Fibroblast of lung (primary cell): ENCODE measurements at regions not wholly inside any gene's neighbourhood (a gene's known extent, or its start where the extent isn't known, plus 50 kb on each side); places are given as distances from the start of the nearest gene placed in this dataset.

Experiments used
- DNase-seq, 2 donors: peaks; one replicate each; pipeline versions ENCODE4 v3.0.0 to v3.0.0-alpha.2; 2010; ENCODE audit warnings: low read depth in 2 of 2
- H2AFZ ChIP-seq: 2 replicates; pipeline ENCODE4 v1.5.1; 2012; ENCODE audit warnings: low read length, control low read depth, inconsistent platforms
- H3K27ac ChIP-seq: 2 replicates; pipeline ENCODE4 v1.5.1; 2011; ENCODE audit warnings: low read length, control low read depth; ENCODE audit not compliant: insufficient read depth
- H3K27me3 ChIP-seq: 2 replicates; pipeline ENCODE4 v1.5.1; 2011; ENCODE audit warnings: mild to moderate bottlenecking, low read length; ENCODE audit not compliant: control insufficient read depth, insufficient read depth
- H3K36me3 ChIP-seq: 2 replicates; pipeline ENCODE4 v1.5.1; 2011; ENCODE audit warnings: low read length; ENCODE audit not compliant: control insufficient read depth, insufficient read depth
- H3K4me1 ChIP-seq: 2 replicates; pipeline ENCODE4 v1.5.1; 2011; ENCODE audit warnings: low read length; ENCODE audit not compliant: control insufficient read depth, insufficient read depth; ENCODE audit errors: extremely low read depth
- H3K4me2 ChIP-seq: 2 replicates; pipeline ENCODE4 v1.5.1; 2011; ENCODE audit warnings: low read length, control low read depth; ENCODE audit not compliant: insufficient read depth; ENCODE audit errors: extremely low read depth
- H3K4me3 ChIP-seq, 4 experiments: fragments of 200-600 bp in 1 of 4; sonication (generic) in 1 of 4; replicated peaks in 1 of 4; 2 replicates each; pipeline ENCODE4 v1.5.1; 2011 to 2016; ENCODE audit warnings: low read length in 4 of 4, low read depth in 3 of 4, mild to moderate bottlenecking in 3 of 4, control low read depth in 2 of 4, inconsistent platforms in 1 of 4, mixed read lengths in 1 of 4; ENCODE audit not compliant: insufficient read depth in 1 of 4; ENCODE audit errors: control extremely low read depth in 1 of 4
- H3K79me2 ChIP-seq: 2 replicates; pipeline ENCODE4 v1.5.1; 2012; ENCODE audit warnings: mild to moderate bottlenecking, low read length, inconsistent platforms; ENCODE audit not compliant: control insufficient read depth, insufficient read depth
- H3K9ac ChIP-seq: 2 replicates; pipeline ENCODE4 v1.5.1; 2011; ENCODE audit warnings: mild to moderate bottlenecking, low read length, control low read depth; ENCODE audit not compliant: insufficient read depth
- H3K9me3 ChIP-seq: 2 replicates; pipeline ENCODE4 v1.5.1; 2012; ENCODE audit warnings: low read depth, low read length; ENCODE audit not compliant: control insufficient read depth, insufficient read depth
- H4K20me1 ChIP-seq: 2 replicates; pipeline ENCODE4 v1.5.1; 2011; ENCODE audit warnings: low read length; ENCODE audit not compliant: control insufficient read depth, insufficient read depth; ENCODE audit errors: extremely low read depth
- EZH2 ChIP-seq: IDR thresholded peaks from 2 replicates; pipeline ENCODE4 v1.5.1; 2012; ENCODE audit warnings: low read length, control low read depth, mild to moderate bottlenecking; ENCODE audit errors: missing control alignments
- TF ChIP-seq, protein P1 (sequence below), 2 donors: IDR thresholded peaks in 1 of 2; conservative IDR thresholded peaks in 1 of 2; 1 replicate in 1 of 2; 2 replicates in 1 of 2; pipeline ENCODE4 v1.5.1; 2011 to 2012; ENCODE audit warnings: low read length in 2 of 2, control low read depth in 1 of 2, inconsistent platforms in 1 of 2, low read depth in 1 of 2, mild to moderate bottlenecking in 1 of 2

DNA sequence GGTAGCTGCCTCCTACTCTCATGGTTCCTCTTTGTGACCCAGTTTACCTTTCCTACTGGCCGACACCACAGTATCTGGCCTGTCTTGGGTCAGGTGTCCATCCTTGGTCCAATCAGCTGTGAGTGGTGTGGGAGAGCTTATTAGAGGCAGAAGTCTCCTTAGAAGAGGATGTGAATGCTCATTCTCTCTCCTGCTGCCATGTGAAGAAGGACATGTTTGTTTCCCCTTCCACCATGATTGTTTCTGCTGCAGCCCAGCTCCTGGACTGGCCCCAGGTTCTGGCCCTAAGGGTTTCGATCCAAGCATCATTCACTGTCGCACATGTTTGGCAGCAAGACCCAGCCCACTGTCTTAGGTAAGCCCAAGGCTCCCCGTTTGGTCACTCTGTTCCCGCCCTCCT lies 55.3 kb upstream of the TGIF1 start:
- no peaks in the 10 kb centered on the region for H3K36me3 ChIP-seq
- TF ChIP-seq, protein P1, sequence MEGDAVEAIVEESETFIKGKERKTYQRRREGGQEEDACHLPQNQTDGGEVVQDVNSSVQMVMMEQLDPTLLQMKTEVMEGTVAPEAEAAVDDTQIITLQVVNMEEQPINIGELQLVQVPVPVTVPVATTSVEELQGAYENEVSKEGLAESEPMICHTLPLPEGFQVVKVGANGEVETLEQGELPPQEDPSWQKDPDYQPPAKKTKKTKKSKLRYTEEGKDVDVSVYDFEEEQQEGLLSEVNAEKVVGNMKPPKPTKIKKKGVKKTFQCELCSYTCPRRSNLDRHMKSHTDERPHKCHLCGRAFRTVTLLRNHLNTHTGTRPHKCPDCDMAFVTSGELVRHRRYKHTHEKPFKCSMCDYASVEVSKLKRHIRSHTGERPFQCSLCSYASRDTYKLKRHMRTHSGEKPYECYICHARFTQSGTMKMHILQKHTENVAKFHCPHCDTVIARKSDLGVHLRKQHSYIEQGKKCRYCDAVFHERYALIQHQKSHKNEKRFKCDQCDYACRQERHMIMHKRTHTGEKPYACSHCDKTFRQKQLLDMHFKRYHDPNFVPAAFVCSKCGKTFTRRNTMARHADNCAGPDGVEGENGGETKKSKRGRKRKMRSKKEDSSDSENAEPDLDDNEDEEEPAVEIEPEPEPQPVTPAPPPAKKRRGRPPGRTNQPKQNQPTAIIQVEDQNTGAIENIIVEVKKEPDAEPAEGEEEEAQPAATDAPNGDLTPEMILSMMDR (conservative IDR thresholded peaks at IDR 0.05 in 1 of 2, IDR thresholded peaks at IDR 0.05 in 1 of 2; ENCODE audit: low read depth in 1 of 2, low read length in 2 of 2) = no peak
- no peak for TF ChIP-seq EZH2
- H3K4me3 ChIP-seq = no peak overlapping the region
- no peaks in the 10 kb centered on the region for H3K27me3 ChIP-seq
- no peaks in the 10 kb centered on the region for H3K9me3 ChIP-seq
- H3K79me2 ChIP-seq = no peaks in the 10 kb centered on the region
- DNase-seq = no peak
- no peak overlapping the region for H3K27ac ChIP-seq
- no peaks in the 10 kb centered on the region for H4K20me1 ChIP-seq
- no peaks in the 10 kb centered on the region for H3K4me1 ChIP-seq
- H3K4me2 ChIP-seq = no peak overlapping the region
- no peak overlapping the region for H2AFZ ChIP-seq
- no peak overlapping the region for H3K9ac ChIP-seq

DNA sequence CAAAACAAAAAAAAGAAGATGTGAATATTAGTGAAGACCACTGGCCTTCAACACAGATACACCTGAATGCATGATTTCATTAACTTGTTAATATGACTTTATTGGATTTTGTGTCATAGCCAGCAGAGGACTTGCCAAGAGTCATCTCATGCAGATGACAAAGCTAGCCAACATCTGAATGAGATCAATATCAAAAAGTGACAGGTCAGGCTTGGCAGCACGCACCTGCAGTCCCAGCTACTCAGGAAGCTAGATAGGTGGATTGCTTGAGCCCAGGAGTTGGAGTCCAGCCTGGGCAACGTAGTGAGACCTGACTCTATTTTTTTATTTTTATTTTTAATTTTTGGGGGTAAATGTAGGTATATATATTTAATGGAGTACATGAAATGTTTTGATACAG lies 54.5 kb upstream of the TGIF1 start:
- Histone ChIP-seq H3K79me2 (no peaks in the 10 kb centered on the region), H3K27ac (no peak overlapping the region), H2AFZ (no peak overlapping the region), H3K27me3 (no peaks in the 10 kb centered on the region), H3K4me3 (no peak overlapping the region), H3K9me3 (no peaks in the 10 kb centered on the region), H4K20me1 (no peaks in the 10 kb centered on the region), H3K9ac (no peak overlapping the region), H3K36me3 (no peaks in the 10 kb centered on the region), H3K4me2 (no peak overlapping the region), H3K4me1 (no peaks in the 10 kb centered on the region)
- TF ChIP-seq, protein P1 (conservative IDR thresholded peaks at IDR 0.05 in 1 of 2, IDR thresholded peaks at IDR 0.05 in 1 of 2; ENCODE audit: low read depth in 1 of 2, low read length in 2 of 2) = no peak
- TF ChIP-seq EZH2 = no peak
- no peak for DNase-seq

DNA sequence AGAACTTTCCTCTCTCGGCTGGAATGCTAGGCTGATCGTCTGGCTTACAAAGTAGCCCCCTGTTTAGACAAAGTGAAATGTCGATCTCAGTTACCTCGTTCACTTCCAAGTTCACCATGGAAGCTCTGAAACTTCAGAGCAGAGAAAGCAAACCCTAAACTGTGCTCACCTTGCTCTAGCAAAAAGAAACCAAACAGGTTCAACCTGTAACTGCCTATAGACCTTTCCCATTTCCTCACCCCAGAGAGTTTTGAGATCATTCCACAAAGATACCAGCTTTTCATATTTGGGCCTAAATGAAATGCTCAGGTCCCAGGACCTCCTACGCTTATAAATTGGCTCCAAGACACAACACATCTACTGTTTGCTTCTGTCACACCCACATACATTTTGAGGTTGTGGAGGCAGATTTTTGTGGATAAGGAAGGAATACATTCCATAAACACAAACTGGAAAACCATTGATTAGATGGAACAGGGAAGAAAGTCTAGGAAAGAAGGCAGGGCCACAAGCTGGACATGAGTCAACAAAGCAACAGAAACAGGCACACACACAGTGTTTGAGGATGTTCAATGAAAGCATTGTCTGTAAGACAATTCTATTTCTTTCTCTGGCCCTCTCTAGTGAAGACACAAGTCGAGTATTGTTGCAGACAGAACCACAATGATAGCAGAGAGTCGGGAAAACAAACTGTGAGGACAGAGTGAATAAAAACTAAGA lies 52.8 kb upstream of the TGIF1 start:
- no peaks in the 10 kb centered on the region for H3K36me3 ChIP-seq
- TF ChIP-seq EZH2 = no peak
- TF ChIP-seq, protein P1 (conservative IDR thresholded peaks at IDR 0.05 in 1 of 2, IDR thresholded peaks at IDR 0.05 in 1 of 2; ENCODE audit: low read depth in 1 of 2, low read length in 2 of 2) = no peak
- H3K9ac ChIP-seq = no peak overlapping the region
- H3K4me1 ChIP-seq = no peaks in the 10 kb centered on the region
- no peak overlapping the region for H3K4me3 ChIP-seq
- no peaks in the 10 kb centered on the region for H3K9me3 ChIP-seq
- H3K79me2 ChIP-seq = no peaks in the 10 kb centered on the region
- no peak overlapping the region for H2AFZ ChIP-seq
- no peaks in the 10 kb centered on the region for H3K27me3 ChIP-seq
- no peak for DNase-seq
- H3K4me2 ChIP-seq = no peak overlapping the region
- H4K20me1 ChIP-seq = no peaks in the 10 kb centered on the region
- H3K27ac ChIP-seq = no peak overlapping the region
